ENCODE measurements at regions not wholly inside any gene's neighbourhood (a gene's known extent, or its start where the extent isn't known, plus 50 kb on each side); places are given as distances from the start of the nearest gene placed in this dataset.

- no peak for DNase-seq (ENCODE audit: low spot score)
Observed at GRCh38 chr15:93420477-93420876, 331.5 kb upstream of the RGMA start.

GRCh38 chr15:93420050-93420452 is 331.0 kb upstream of the RGMA start:
- DNase-seq (ENCODE audit: low spot score): no peak

DNA sequence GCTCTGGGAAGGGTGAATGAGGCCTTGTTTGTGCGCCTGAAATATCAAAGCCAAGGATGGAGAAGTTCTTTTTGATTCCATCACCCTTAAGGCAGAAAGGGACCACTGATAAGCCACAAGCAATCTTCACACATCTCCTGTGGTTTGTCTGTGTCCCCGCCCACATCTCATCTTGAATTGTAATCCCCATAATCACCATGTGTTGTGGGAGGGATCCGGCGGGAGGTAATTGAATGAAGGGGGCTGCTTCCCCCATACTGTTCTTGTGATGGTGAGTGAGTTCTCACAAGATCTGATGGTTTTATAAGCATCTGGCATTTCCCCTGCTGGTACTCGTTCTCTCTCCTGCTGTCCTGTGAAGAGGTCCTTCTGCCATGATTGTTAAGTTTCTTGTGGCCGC is 329.6 kb upstream of the RGMA start:
- no peak for DNase-seq (ENCODE audit: low spot score)

DNA sequence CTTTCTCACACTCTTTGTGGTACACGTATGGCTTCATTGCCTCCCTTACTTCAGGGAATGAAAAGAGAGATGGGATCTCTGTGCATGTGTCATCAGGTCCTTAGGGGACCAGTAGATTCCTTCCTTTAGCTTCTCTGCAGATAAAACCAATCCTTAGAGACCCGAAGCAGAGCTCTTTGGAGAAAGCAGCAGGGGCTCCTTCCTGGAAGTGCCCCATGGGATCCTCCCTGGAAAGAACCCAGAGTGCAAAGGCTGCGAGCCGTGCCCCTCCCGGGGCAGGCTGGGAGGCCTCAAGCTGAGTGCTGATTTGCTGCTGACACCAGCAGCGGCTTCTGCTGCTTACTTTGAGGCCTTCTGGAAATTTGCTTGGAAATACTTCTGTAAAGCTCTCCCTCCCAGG is 328.6 kb upstream of the RGMA start:
- no peak for DNase-seq (ENCODE audit: low spot score)

- DNase-seq (ENCODE audit: low spot score): no peak
Observed at GRCh38 chr15:93417156-93417555, 328.1 kb upstream of the RGMA start.

DNA sequence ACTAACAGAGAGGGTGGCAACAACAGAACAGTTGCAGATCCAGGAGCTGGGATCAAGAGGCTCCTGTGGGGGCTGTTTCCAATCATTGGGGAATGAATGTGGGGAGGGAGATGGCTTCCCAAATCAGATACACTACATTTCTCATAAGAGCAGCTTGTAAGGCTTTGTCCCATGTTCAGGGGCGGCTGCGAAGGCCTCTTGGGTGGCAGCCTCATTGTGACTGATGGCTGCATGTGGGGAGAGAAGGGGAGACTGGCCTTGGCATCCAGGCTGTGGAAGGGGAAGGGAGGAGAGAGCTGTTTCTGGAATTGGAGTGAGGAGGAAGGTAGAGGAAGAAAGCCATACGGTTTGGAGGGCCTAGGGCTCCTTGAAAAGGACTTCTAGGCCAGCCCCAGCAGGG is 326.6 kb upstream of the RGMA start:
- DNase-seq (ENCODE audit: low spot score): no peak

DNA sequence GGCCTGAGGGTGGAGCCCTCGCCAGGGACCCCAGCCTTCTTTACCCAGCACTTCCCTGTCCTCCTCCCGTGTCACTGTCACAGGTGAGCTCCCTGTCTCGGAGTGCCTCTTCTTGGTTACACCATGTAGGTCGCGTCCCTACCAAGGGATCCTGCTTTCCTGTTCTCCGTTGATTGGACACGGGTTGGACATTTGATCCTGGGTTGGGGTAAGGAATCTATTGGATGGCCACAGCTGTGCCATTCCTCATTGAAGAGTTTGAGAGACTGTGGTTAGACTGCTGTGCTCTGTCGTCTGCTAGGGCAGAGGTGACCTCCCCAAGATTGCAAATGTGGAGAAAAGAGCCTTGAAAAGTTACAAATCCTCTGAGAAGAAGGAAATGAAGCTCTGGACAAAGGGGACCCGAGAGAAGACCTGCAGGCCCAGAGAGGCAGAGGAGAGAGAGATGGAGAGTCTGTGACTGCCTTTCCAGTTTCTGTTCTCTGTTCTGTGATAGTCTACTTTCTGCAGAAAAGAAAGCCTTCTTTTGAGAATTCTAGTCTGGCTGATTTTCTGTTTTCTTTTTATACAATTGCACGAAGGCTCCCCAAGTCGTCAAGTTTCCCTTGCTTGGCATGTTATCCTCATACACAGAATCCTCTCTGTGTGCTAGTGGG is 325.7 kb upstream of the RGMA start:
- no peak for DNase-seq (ENCODE audit: low spot score)

- no peak for DNase-seq (ENCODE audit: low spot score)
Observed at GRCh38 chr15:93413745-93414144, 324.7 kb upstream of the RGMA start.

DNA sequence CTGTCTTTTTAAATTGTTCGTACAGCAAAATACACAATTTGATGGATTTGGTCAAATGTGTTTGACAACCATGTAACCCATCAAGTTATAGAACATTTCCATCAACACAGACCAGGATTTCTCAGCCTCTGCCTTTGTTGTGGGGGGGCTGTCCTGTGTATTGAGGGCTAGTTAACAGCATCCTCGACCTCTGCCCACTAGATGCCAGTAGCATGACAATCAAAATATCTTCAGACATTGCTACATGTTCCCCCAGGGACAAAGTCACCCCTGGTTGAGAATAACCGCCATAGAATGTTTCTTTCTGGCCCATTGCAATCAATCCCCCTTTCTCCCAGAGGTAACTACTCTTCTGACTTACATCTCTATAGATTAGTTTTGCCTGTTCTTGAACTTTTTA is 310.1 kb upstream of the RGMA start:
- no peak for DNase-seq (ENCODE audit: low spot score)

DNA sequence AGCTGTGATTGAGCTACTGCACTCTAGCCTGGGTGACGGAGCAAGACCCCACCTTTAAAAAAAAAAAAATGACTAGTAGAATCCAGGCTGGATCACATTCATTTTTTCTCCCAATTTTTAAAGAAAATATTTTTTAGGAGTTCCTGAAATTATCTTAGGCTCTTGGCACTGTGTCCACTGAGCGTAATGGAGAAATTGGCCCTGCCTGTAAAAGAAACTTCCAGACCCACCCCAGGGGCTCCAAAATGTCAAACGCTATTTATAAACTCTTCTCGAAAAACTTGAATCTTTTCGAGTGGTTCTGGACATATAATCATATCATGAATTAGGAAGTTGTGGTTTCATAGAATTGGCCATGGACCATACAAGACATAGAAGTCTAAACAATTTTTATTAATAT is 300.2 kb upstream of the RGMA start:
- DNase-seq (ENCODE audit: low spot score): no peak

GRCh38 chr15:93384886-93385285 is 295.9 kb upstream of the RGMA start:
- DNase-seq (ENCODE audit: low spot score): no peak

DNA sequence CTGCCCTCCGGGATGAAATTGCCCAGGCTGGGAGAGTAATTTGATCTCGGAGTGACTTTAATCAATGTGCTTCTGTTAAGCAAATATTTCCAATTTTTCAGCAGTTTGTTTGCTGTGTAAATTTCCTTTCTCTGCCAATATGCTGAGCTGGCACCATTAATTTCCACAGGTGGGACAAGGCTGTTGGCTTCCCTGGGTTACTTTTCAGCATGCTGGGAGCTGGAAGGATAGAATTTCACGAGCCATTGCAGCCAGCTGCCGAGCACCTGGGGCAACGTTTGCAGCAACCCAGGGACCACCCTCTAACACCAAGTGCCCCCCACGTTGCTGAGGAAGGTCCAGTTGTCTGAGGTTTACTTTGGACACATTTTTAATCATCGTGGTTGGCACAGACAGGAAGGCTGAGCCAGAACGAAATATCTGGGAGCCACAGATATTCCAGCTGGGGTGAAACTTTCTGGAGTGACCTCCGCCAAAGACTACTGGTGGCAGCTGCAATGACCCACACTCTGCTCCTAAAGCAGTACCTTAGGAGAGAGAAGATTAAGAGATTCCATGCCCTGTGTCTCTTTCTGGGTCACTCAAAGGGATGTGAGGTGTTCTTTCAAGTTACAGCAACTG is 293.3 kb upstream of the RGMA start:
- DNase-seq (ENCODE audit: low spot score): no peak

- no peak for DNase-seq (ENCODE audit: low spot score)
Observed at GRCh38 chr15:93378558-93378957, 289.5 kb upstream of the RGMA start.

DNA sequence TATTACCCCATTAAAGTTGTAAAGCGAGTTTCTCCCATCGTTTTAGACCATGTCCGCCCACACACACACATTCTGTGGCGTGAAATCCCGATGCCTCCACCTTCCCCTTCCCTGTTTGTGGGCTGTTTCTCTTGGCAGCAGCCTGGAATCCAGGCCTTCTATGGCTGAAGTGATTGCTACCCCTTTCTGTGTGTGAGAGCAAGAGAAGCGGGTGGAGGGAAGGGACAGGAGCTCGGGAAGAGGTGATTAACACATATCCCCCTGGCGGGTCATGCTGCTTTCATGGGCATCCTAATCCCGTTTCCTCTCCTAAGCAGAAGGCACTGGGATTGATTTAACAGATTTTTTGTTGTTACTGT is 283.8 kb upstream of the RGMA start:
- no peak for DNase-seq (ENCODE audit: low spot score)

DNA sequence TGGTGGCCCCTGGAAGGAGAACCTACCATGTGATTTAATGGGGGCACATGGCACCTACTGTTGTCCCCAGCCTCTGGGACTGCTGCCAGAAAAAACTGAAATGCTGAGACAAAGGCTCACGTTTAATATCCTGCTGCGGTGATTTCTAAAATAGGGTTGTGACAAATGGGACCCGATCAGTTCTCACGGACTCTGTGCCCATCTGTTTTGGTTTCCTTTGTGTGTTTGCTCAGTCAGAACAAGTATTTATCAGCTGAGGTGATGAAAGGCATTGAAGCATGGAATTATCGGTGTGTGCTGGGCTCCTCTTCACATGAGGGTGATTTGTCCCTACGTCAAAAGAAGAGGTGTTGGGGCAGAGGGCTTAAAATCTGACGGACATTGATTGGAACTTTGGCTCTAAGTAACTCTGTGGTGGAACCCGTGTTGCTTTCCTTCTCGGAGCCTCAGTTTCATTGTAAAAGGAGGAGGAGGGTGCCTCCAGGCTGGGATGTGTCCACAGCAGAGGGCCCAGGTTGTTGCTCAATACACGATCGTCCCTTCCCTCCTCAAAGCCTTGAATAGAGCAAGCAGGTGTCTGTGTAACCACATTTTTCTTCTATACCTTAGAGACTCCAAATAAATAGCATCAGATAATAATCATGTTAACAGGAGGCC is 283.3 kb upstream of the RGMA start:
- no peak for DNase-seq (ENCODE audit: low spot score)

- no peak for DNase-seq (ENCODE audit: low spot score)
Observed at GRCh38 chr15:93366387-93367100, 277.5 kb upstream of the RGMA start.

DNA sequence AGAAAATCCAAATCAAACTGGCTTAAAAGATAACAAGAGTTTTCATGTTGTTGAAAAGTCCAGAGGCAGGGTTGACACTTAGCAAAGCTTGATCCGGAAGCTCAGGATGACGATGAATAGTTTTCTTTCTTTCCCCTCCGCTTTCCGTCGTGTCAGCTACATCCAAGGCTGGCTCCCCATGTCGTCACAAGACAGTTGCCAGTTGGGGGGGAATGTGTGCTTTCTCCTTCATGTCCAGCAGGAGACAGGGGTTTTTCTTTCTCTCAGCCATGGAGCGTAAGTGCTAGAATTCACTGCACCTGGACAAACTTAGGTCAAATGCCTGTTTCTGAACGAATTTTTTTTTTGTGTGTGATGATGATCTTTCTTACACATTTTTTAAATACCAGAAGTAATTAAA is 273.8 kb upstream of the RGMA start:
- DNase-seq (ENCODE audit: low spot score): no peak

DNA sequence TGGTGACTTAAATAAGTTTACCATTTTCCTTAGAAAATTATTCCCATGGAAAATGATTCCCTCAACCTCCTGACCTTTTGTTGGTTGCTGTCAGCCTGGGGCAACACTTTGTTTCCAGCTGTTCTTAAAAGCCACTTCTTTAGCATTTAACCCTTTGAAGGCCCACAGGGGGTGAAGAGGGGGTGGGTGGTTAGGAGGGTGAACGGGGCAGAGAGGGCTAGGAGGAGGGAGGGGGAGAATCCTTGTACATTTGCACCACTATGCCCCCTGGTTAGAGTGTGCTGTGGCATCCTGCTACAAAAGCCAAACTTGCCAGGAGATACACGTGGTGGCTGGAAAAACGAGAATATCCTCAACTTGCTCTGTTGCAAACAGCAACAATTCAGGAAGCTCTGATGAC is 273.2 kb upstream of the RGMA start:
- DNase-seq (ENCODE audit: low spot score): no peak

DNA sequence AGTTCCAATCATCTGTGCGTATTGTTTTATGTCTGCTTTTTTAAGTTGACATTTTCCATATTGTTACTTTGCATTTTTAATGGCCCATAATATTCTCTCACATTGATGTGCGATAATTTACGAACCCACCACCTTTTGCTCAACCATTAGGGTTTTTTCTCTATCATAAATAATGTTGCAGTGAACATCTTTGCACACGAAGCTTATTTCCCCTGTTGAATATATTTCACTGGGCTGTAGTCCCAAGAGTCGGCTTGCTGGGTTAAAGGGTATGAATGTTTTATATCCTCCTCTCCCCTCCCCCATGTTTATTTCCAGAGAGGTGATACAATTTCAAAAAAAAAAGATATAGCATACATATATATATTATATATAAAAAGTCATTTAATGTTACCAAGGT is 272.7 kb upstream of the RGMA start:
- no peak for DNase-seq (ENCODE audit: low spot score)

DNA sequence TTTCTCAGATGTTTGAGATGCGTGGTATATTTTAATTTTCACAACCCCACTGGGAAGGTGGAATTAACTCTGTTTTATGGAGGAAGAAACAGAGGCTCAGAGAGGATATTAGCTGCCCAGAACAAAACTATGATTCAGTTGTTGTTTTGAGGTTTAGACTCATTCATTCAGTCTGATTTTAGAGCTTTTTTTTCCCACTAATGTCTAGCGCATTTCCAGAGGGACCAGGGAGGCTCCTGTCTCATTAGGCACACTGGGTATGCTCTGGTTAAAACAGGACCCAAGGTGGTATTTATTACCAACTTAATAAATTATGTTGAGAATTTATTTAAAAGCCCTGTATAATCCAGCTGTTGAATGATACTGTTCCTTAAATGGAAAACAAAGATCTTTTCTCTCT is 272.0 kb upstream of the RGMA start:
- DNase-seq (ENCODE audit: low spot score): no peak

GRCh38 chr15:93360318-93360717 is 271.3 kb upstream of the RGMA start:
- no peak for DNase-seq (ENCODE audit: low spot score)

DNA sequence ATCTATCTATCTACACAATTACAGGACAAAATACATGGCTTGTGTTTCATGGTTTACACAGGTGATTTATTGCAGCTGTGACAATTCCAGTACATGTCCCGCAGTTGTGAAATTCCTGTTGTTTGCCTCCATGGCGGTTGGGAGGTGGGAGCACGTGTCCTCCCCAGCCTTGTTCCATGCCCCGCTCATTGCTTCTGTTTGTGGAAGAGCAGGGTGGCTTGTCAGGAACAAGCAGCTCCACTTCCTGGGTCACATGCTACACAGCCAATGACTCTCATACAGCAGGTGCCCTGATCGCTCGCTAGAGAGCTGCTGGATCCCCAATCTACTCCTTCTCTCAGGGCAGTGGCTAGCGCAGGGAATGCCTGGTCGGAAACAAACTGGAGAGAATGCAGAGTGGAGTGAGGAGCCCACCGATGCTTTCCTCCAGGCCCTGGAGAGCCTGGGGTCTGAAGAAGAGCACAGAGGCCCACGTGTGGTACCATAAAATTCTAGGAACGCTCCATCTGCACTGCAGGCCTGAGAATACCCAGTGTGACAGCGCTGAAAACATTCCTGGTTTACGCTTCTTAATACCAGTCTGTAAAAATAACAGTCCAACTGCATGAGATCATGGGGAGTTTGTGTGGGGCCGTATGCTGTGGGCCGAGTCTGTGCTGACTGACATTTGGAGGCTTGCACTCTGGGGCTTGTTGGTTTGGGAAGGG is 270.6 kb upstream of the RGMA start:
- DNase-seq (ENCODE audit: low spot score): no peak

DNA sequence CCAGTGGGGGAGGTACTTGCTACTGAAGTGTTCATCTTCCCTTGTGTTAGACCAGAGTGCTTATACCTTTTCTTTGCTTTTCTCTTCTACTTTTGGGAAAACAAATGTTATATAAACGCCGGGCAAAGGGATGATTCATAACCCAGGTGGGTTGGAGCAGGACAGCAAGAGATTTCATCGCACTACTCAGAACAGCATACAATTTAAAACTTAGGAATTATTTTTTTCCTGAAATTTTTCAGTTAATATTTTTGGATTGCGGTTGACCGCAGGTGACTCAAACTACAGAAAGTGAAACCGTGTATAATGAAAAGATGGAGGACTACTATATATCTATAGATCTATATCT is 270.0 kb upstream of the RGMA start:
- no peak for DNase-seq (ENCODE audit: low spot score)
